ENCODE measurements at regions not wholly inside any gene's neighbourhood (a gene's known extent, or its start where the extent isn't known, plus 50 kb on each side); places are given as distances from the start of the nearest gene placed in this dataset.

GRCh38 chr3:25023876-25024275 lies 404.2 kb upstream of the RARB start:
- Histone ChIP-seq H3K4me3 (ENCODE audit: low read length) (no peak overlapping the region), H3K27ac (ENCODE audit: low read length) (no peak overlapping the region), H3K9me3 (ENCODE audit: insufficient read depth, low read depth, low read length) (no peaks in the 10 kb centered on the region), H3K27me3 (ENCODE audit: insufficient read depth, low read length) (0 out of 2 replicates have a peak, but pooled peaks cover 4% of the 10 kb centered on the region), H3K9ac (ENCODE audit: low read depth, low read length) (no peak overlapping the region), H3K36me3 (ENCODE audit: insufficient read depth, low read depth, low read length) (no peaks in the 10 kb centered on the region), H3K4me1 (ENCODE audit: insufficient read depth, low read length) (no peaks in the 10 kb centered on the region)

GRCh38 chr3:25025236-25025635 lies 402.8 kb upstream of the RARB start:
- no peak overlapping the region for H3K9ac ChIP-seq (ENCODE audit: low read depth, low read length)
- no peak overlapping the region for H3K4me3 ChIP-seq (ENCODE audit: low read length)
- no peaks in the 10 kb centered on the region for H3K36me3 ChIP-seq (ENCODE audit: insufficient read depth, low read depth, low read length)
- 0 out of 2 replicates have a peak, but pooled peaks cover 4% of the 10 kb centered on the region for H3K27me3 ChIP-seq (ENCODE audit: insufficient read depth, low read length)
- H3K9me3 ChIP-seq (ENCODE audit: insufficient read depth, low read depth, low read length), result no peaks in the 10 kb centered on the region
- H3K4me1 ChIP-seq (ENCODE audit: insufficient read depth, low read length), result no peaks in the 10 kb centered on the region
- no peak overlapping the region for H3K27ac ChIP-seq (ENCODE audit: low read length)

- no peak overlapping the region for H3K4me3 ChIP-seq (ENCODE audit: low read length)
- H3K4me1 ChIP-seq (ENCODE audit: insufficient read depth, low read length), result no peaks in the 10 kb centered on the region
- H3K27ac ChIP-seq (ENCODE audit: low read length), result no peak overlapping the region
- H3K27me3 ChIP-seq (ENCODE audit: insufficient read depth, low read length), result 0 out of 2 replicates have a peak, but pooled peaks cover 3% of the 10 kb centered on the region
- H3K9me3 ChIP-seq (ENCODE audit: insufficient read depth, low read depth, low read length), result no peaks in the 10 kb centered on the region
- no peak overlapping the region for H3K9ac ChIP-seq (ENCODE audit: low read depth, low read length)
- no peaks in the 10 kb centered on the region for H3K36me3 ChIP-seq (ENCODE audit: insufficient read depth, low read depth, low read length)
These were observed 400.4 kb upstream of the RARB start for GRCh38 chr3:25027650-25028049.

GRCh38 chr3:25029820-25030219 lies 398.2 kb upstream of the RARB start:
- H3K4me1 ChIP-seq (ENCODE audit: insufficient read depth, low read length), result no peaks in the 10 kb centered on the region
- H3K36me3 ChIP-seq (ENCODE audit: insufficient read depth, low read depth, low read length), result no peaks in the 10 kb centered on the region
- H3K27me3 ChIP-seq (ENCODE audit: insufficient read depth, low read length), result no peaks in the 10 kb centered on the region
- no peak overlapping the region for H3K27ac ChIP-seq (ENCODE audit: low read length)
- H3K9me3 ChIP-seq (ENCODE audit: insufficient read depth, low read depth, low read length), result no peaks in the 10 kb centered on the region
- no peak overlapping the region for H3K4me3 ChIP-seq (ENCODE audit: low read length)
- no peak overlapping the region for H3K9ac ChIP-seq (ENCODE audit: low read depth, low read length)

- Histone ChIP-seq H3K4me1 (ENCODE audit: insufficient read depth, low read length) (no peaks in the 10 kb centered on the region), H3K36me3 (ENCODE audit: insufficient read depth, low read depth, low read length) (no peaks in the 10 kb centered on the region), H3K9ac (ENCODE audit: low read depth, low read length) (no peak overlapping the region), H3K27ac (ENCODE audit: low read length) (no peak overlapping the region), H3K4me3 (ENCODE audit: low read length) (no peak overlapping the region), H3K9me3 (ENCODE audit: insufficient read depth, low read depth, low read length) (no peaks in the 10 kb centered on the region), H3K27me3 (ENCODE audit: insufficient read depth, low read length) (no peaks in the 10 kb centered on the region)
These were observed 395.7 kb upstream of the RARB start for GRCh38 chr3:25032344-25032743.

- no peaks in the 10 kb centered on the region for H3K4me1 ChIP-seq (ENCODE audit: insufficient read depth, low read length)
- H3K36me3 ChIP-seq (ENCODE audit: insufficient read depth, low read depth, low read length), result no peaks in the 10 kb centered on the region
- H3K9me3 ChIP-seq (ENCODE audit: insufficient read depth, low read depth, low read length), result no peaks in the 10 kb centered on the region
- no peak overlapping the region for H3K9ac ChIP-seq (ENCODE audit: low read depth, low read length)
- H3K27me3 ChIP-seq (ENCODE audit: insufficient read depth, low read length), result no peaks in the 10 kb centered on the region
- H3K27ac ChIP-seq (ENCODE audit: low read length), result no peak overlapping the region
- H3K4me3 ChIP-seq (ENCODE audit: low read length), result no peak overlapping the region
These were observed 394.5 kb upstream of the RARB start for GRCh38 chr3:25033407-25034029.

GRCh38 chr3:25035526-25035925 lies 392.5 kb upstream of the RARB start:
- Histone ChIP-seq H3K4me1 (ENCODE audit: insufficient read depth, low read length) (no peaks in the 10 kb centered on the region), H3K9me3 (ENCODE audit: insufficient read depth, low read depth, low read length) (no peaks in the 10 kb centered on the region), H3K27me3 (ENCODE audit: insufficient read depth, low read length) (no peaks in the 10 kb centered on the region), H3K27ac (ENCODE audit: low read length) (no peak overlapping the region), H3K9ac (ENCODE audit: low read depth, low read length) (no peak overlapping the region), H3K4me3 (ENCODE audit: low read length) (no peak overlapping the region), H3K36me3 (ENCODE audit: insufficient read depth, low read depth, low read length) (no peaks in the 10 kb centered on the region)

- Histone ChIP-seq H3K4me1 (ENCODE audit: insufficient read depth, low read length) (no peaks in the 10 kb centered on the region), H3K9ac (ENCODE audit: low read depth, low read length) (no peak overlapping the region), H3K36me3 (ENCODE audit: insufficient read depth, low read depth, low read length) (no peaks in the 10 kb centered on the region), H3K27ac (ENCODE audit: low read length) (no peak overlapping the region), H3K9me3 (ENCODE audit: insufficient read depth, low read depth, low read length) (no peaks in the 10 kb centered on the region), H3K27me3 (ENCODE audit: insufficient read depth, low read length) (no peaks in the 10 kb centered on the region), H3K4me3 (ENCODE audit: low read length) (no peak overlapping the region)
These were observed 391.4 kb upstream of the RARB start for GRCh38 chr3:25036633-25037032.

- Histone ChIP-seq H3K36me3 (ENCODE audit: insufficient read depth, low read depth, low read length) (no peaks in the 10 kb centered on the region), H3K27ac (ENCODE audit: low read length) (no peak overlapping the region), H3K4me1 (ENCODE audit: insufficient read depth, low read length) (no peaks in the 10 kb centered on the region), H3K27me3 (ENCODE audit: insufficient read depth, low read length) (no peaks in the 10 kb centered on the region), H3K4me3 (ENCODE audit: low read length) (no peak overlapping the region), H3K9ac (ENCODE audit: low read depth, low read length) (no peak overlapping the region), H3K9me3 (ENCODE audit: insufficient read depth, low read depth, low read length) (no peaks in the 10 kb centered on the region)
These were observed 391.0 kb upstream of the RARB start for GRCh38 chr3:25037049-25037547.

- H3K4me3 ChIP-seq (ENCODE audit: low read length), result no peak overlapping the region
- H3K4me1 ChIP-seq (ENCODE audit: insufficient read depth, low read length), result no peaks in the 10 kb centered on the region
- H3K9me3 ChIP-seq (ENCODE audit: insufficient read depth, low read depth, low read length), result no peaks in the 10 kb centered on the region
- no peaks in the 10 kb centered on the region for H3K36me3 ChIP-seq (ENCODE audit: insufficient read depth, low read depth, low read length)
- no peak overlapping the region for H3K27ac ChIP-seq (ENCODE audit: low read length)
- no peak overlapping the region for H3K9ac ChIP-seq (ENCODE audit: low read depth, low read length)
- H3K27me3 ChIP-seq (ENCODE audit: insufficient read depth, low read length), result no peaks in the 10 kb centered on the region
These were observed 389.8 kb upstream of the RARB start for GRCh38 chr3:25038271-25038670.

- Histone ChIP-seq H3K36me3 (ENCODE audit: insufficient read depth, low read depth, low read length) (no peaks in the 10 kb centered on the region), H3K4me3 (ENCODE audit: low read length) (no peak overlapping the region), H3K4me1 (ENCODE audit: insufficient read depth, low read length) (no peaks in the 10 kb centered on the region), H3K9ac (ENCODE audit: low read depth, low read length) (no peak overlapping the region), H3K9me3 (ENCODE audit: insufficient read depth, low read depth, low read length) (no peaks in the 10 kb centered on the region), H3K27ac (ENCODE audit: low read length) (no peak overlapping the region), H3K27me3 (ENCODE audit: insufficient read depth, low read length) (no peaks in the 10 kb centered on the region)
These were observed 389.1 kb upstream of the RARB start for GRCh38 chr3:25038922-25039321.

GRCh38 chr3:25040748-25041147 lies 387.3 kb upstream of the RARB start:
- Histone ChIP-seq H3K9ac (ENCODE audit: low read depth, low read length) (no peak overlapping the region), H3K9me3 (ENCODE audit: insufficient read depth, low read depth, low read length) (no peaks in the 10 kb centered on the region), H3K27me3 (ENCODE audit: insufficient read depth, low read length) (no peaks in the 10 kb centered on the region), H3K27ac (ENCODE audit: low read length) (no peak overlapping the region), H3K36me3 (ENCODE audit: insufficient read depth, low read depth, low read length) (no peaks in the 10 kb centered on the region), H3K4me1 (ENCODE audit: insufficient read depth, low read length) (peaks cover 5% of the 10 kb centered on the region; the same call in 1 of the 2 replicates), H3K4me3 (ENCODE audit: low read length) (no peak overlapping the region)
